Loucy (cell line): ENCODE measurements at regions not wholly inside any gene's neighbourhood (a gene's known extent, or its start where the extent isn't known, plus 50 kb on each side); places are given as distances from the start of the nearest gene placed in this dataset.

ENCODE experiments used
- H2AFZ ChIP-seq: fragments of 200-600 bp; sonication (generic); 2 replicates; pipeline ENCODE4 v1.6.0; 2016; ENCODE audit warnings: antibody characterized with exemption, mild to moderate bottlenecking, low read length, moderate library complexity
- H3F3A ChIP-seq: fragments of 200-600 bp; 2 replicates; pipeline ENCODE4 v1.6.0; 2016; ENCODE audit warnings: antibody characterized with exemption, low read depth, mild to moderate bottlenecking
- H3K27me3 ChIP-seq: fragments of 200-600 bp; sonication (generic); 2 replicates; pipeline ENCODE4 v1.6.1; 2014; ENCODE audit warnings: low read length, mild to moderate bottlenecking; ENCODE audit not compliant: insufficient read depth, poor library complexity, severe bottlenecking
- H3K36me3 ChIP-seq: fragments of 200-600 bp; sonication (generic); 2 replicates; pipeline ENCODE4 v1.6.1; 2016; ENCODE audit warnings: low read length; ENCODE audit not compliant: insufficient read depth
- H3K4me1 ChIP-seq: fragments of 200-600 bp; sonication (generic); 2 replicates; pipeline ENCODE4 v1.5.1; 2014; ENCODE audit warnings: low read length, mild to moderate bottlenecking; ENCODE audit not compliant: insufficient read depth, poor library complexity, severe bottlenecking
- H3K4me2 ChIP-seq: fragments of 200-600 bp; sonication (generic); 2 replicates; pipeline ENCODE4 v1.6.0; 2014; ENCODE audit warnings: antibody characterized with exemption, low read length, low read depth, mild to moderate bottlenecking; ENCODE audit not compliant: poor library complexity, severe bottlenecking
- H3K4me3 ChIP-seq: fragments of 200-600 bp; sonication (generic); 2 replicates; pipeline ENCODE4 v1.5.1; 2014; ENCODE audit warnings: low read length, mild to moderate bottlenecking, mixed read lengths; ENCODE audit not compliant: poor library complexity, severe bottlenecking
- H3K79me2 ChIP-seq: fragments of 200-600 bp; sonication (generic); 2 replicates; pipeline ENCODE4 v1.6.1; 2014; ENCODE audit warnings: low read length; ENCODE audit not compliant: insufficient read depth
- H3K9ac ChIP-seq: fragments of 200-600 bp; sonication (generic); 2 replicates; pipeline ENCODE4 v1.6.0; 2014; ENCODE audit warnings: mild to moderate bottlenecking, low read depth, low read length, moderate library complexity; ENCODE audit not compliant: poor library complexity, severe bottlenecking
- H3K9me2 ChIP-seq: fragments of 200-600 bp; sonication (generic); replicated peaks from 2 replicates; pipeline ENCODE4 v1.6.1; 2016; ENCODE audit warnings: low read depth, low read length, mixed read lengths
- H3K9me3 ChIP-seq: fragments of 200-600 bp; sonication (generic); 2 replicates; pipeline ENCODE4 v1.6.1; 2014; ENCODE audit warnings: mild to moderate bottlenecking, antibody characterized with exemption, low read length, low read depth; ENCODE audit not compliant: insufficient read depth
- H4K20me1 ChIP-seq: fragments of 200-600 bp; sonication (generic); 2 replicates; pipeline ENCODE4 v1.6.0; 2014; ENCODE audit warnings: antibody characterized with exemption, low read length, mild to moderate bottlenecking; ENCODE audit not compliant: insufficient read depth, poor library complexity, severe bottlenecking
- EZH2phosphoT487 ChIP-seq: fragments of 200-600 bp; IDR thresholded peaks from 2 replicates; pipeline ENCODE4 v1.6.1; 2018; ENCODE audit warnings: antibody characterized with exemption, mild to moderate bottlenecking, moderate library complexity, borderline replicate concordance
- TF ChIP-seq, protein P1 (sequence below): fragments of 200-600 bp; sonication (generic); conservative IDR thresholded peaks from 2 replicates; pipeline ENCODE4 v1.5.1; 2014; ENCODE audit warnings: mild to moderate bottlenecking, antibody characterized with exemption, low read length

DNA sequence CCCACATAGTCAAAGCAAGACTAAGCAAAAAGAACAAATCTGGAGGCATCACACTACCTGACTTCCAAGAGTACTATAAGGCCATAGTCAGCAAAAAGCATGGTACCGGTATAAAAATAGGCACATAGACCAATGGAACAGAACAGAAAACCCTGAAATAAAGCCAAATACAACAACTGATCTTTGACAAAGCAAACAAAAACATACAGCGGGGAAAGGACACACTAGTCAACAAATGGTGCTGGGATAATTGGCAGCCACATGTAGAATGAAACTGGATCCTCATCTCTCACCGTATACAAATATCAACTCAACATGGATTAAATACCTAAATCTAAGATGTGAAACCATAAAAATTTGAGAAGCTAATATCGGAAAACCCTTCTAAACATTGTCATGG is 819.3 kb upstream of the FRG1 start:
- Histone ChIP-seq H3K9me2 (no peaks in the 10 kb centered on the region), H3K4me2 (no peak overlapping the region), H3K27me3 (no peaks in the 10 kb centered on the region), H2AFZ (no peak overlapping the region), H3K9ac (no peak overlapping the region), H3F3A (no peaks in the 10 kb centered on the region), H3K4me3 (no peak overlapping the region), H3K9me3 (peaks cover 4% of the 10 kb centered on the region; the same call in 1 of the 2 replicates), H3K36me3 (no peaks in the 10 kb centered on the region), H3K79me2 (no peaks in the 10 kb centered on the region), H4K20me1 (no peaks in the 10 kb centered on the region), H3K4me1 (no peaks in the 10 kb centered on the region)
- TF ChIP-seq EZH2phosphoT487: no peak
- TF ChIP-seq, protein P1, sequence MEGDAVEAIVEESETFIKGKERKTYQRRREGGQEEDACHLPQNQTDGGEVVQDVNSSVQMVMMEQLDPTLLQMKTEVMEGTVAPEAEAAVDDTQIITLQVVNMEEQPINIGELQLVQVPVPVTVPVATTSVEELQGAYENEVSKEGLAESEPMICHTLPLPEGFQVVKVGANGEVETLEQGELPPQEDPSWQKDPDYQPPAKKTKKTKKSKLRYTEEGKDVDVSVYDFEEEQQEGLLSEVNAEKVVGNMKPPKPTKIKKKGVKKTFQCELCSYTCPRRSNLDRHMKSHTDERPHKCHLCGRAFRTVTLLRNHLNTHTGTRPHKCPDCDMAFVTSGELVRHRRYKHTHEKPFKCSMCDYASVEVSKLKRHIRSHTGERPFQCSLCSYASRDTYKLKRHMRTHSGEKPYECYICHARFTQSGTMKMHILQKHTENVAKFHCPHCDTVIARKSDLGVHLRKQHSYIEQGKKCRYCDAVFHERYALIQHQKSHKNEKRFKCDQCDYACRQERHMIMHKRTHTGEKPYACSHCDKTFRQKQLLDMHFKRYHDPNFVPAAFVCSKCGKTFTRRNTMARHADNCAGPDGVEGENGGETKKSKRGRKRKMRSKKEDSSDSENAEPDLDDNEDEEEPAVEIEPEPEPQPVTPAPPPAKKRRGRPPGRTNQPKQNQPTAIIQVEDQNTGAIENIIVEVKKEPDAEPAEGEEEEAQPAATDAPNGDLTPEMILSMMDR: no peak

DNA sequence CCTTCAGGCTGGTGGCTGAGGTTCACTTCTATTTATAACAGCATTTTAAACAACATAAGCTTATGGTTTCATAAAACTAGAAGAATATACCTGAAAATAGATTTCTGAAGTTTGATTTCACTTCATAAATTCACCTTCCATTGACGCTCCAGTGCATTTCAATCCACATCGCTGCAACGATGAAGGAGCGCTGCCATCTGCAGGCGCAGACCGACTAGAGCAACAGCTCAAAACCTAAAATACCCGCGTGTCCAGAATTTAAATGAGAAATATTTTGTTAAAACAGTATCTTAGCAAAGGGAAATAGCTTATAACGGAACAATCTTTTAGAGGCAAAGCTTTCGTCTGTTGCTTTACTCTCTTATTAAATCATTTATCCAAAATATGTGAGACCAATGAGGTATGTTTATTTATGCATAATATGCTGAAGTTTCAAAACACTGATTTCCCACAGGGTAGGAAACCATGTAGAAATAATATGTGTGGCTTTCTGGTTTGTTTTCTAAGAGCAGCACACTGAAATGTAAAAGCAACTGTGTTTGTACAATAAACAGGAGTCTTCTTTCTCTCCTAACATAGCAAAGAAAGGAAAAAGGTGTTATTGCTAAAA is 816.4 kb upstream of the FRG1 start:
- H4K20me1 ChIP-seq: no peaks in the 10 kb centered on the region
- H3K9ac ChIP-seq: no peak overlapping the region
- H3K9me2 ChIP-seq: no peaks in the 10 kb centered on the region
- H3K4me1 ChIP-seq: no peaks in the 10 kb centered on the region
- H2AFZ ChIP-seq: no peak overlapping the region
- H3K36me3 ChIP-seq: no peaks in the 10 kb centered on the region
- no peaks in the 10 kb centered on the region for H3F3A ChIP-seq
- H3K9me3 ChIP-seq: no peaks in the 10 kb centered on the region
- H3K79me2 ChIP-seq: no peaks in the 10 kb centered on the region
- no peak overlapping the region for H3K4me3 ChIP-seq
- H3K4me2 ChIP-seq: no peak overlapping the region
- TF ChIP-seq, protein P1: peak; percentile 71
- no peak for TF ChIP-seq EZH2phosphoT487
- no peaks in the 10 kb centered on the region for H3K27me3 ChIP-seq

DNA sequence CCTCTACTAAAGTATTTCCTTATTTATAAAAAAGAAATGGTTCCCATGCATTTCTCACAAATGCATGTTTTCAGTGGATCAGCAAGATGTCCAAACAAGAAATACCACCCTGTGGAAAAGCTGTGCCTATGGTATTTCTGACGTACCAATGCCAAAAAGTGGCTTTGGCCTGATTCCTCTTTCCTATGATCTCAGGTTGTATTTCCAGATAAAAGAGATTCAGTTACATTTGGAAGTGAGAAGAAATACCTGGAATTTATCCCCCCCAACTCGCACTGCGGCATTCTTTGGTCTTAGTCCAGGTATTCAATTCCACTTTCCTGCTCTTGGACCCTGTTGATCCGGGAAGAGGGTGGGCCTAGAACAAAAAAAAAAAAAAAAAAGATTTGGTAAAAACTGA is 815.9 kb upstream of the FRG1 start:
- Histone ChIP-seq H3K9ac (no peak overlapping the region), H4K20me1 (no peaks in the 10 kb centered on the region), H3K4me3 (no peak overlapping the region), H3K9me3 (no peaks in the 10 kb centered on the region), H3K36me3 (no peaks in the 10 kb centered on the region), H3K4me2 (no peak overlapping the region), H3F3A (no peaks in the 10 kb centered on the region), H3K9me2 (no peaks in the 10 kb centered on the region), H3K27me3 (no peaks in the 10 kb centered on the region), H3K4me1 (no peaks in the 10 kb centered on the region), H2AFZ (no peak overlapping the region), H3K79me2 (no peaks in the 10 kb centered on the region)
- TF ChIP-seq, protein P1: no peak
- no peak for TF ChIP-seq EZH2phosphoT487
